Astrocyte (in vitro differentiated cells and primary cell): ENCODE measurements at regions not wholly inside any gene's neighbourhood (a gene's known extent, or its start where the extent isn't known, plus 50 kb on each side); places are given as distances from the start of the nearest gene placed in this dataset.

Source experiments
- DNase-seq: peaks from one replicate; pipeline ENCODE4 v3.0.0-alpha.2; 2010; ENCODE audit warnings: low read depth
- FAIRE-seq: peaks from 2 replicates; lab custom pipeline; 2011; peaks lifted over from hg19 to GRCh38; lab: Jason Lieb, UNC
- H2AFZ ChIP-seq: 2 replicates; pipeline ENCODE4 v1.6.0; 2012; ENCODE audit warnings: low read depth, low read length, inconsistent platforms
- H3K27ac ChIP-seq: 2 replicates; pipeline ENCODE4 v1.5.1; 2011; ENCODE audit warnings: low read depth, low read length, inconsistent platforms
- H3K27me3 ChIP-seq: 2 replicates; pipeline ENCODE4 v1.6.0; 2011; ENCODE audit warnings: low read length, inconsistent platforms; ENCODE audit not compliant: insufficient read depth
- H3K36me3 ChIP-seq: 2 replicates; pipeline ENCODE4 v1.5.1; 2011; ENCODE audit warnings: low read length, inconsistent platforms; ENCODE audit not compliant: insufficient read depth
- H3K4me1 ChIP-seq: 2 replicates; pipeline ENCODE4 v1.5.1; 2011; ENCODE audit warnings: low read length, inconsistent platforms; ENCODE audit not compliant: insufficient read depth
- H3K4me2 ChIP-seq: 2 replicates; pipeline ENCODE4 v1.6.0; 2012; ENCODE audit warnings: low read length, inconsistent platforms
- H3K4me3 ChIP-seq: 2 replicates; pipeline ENCODE4 v1.5.1; 2011; ENCODE audit warnings: low read depth, mild to moderate bottlenecking, low read length, inconsistent platforms; ENCODE audit not compliant: insufficient read depth
- H3K79me2 ChIP-seq: 2 replicates; pipeline ENCODE4 v1.6.0; 2012; ENCODE audit warnings: mild to moderate bottlenecking, low read length, inconsistent platforms; ENCODE audit not compliant: insufficient read depth
- H3K9ac ChIP-seq: 2 replicates; pipeline ENCODE4 v1.6.0; 2012; ENCODE audit warnings: mild to moderate bottlenecking, low read length, inconsistent platforms
- H3K9me3 ChIP-seq: 2 replicates; pipeline ENCODE4 v1.5.1; 2012; ENCODE audit warnings: low read depth, mild to moderate bottlenecking, low read length, inconsistent platforms; ENCODE audit not compliant: insufficient read depth
- H4K20me1 ChIP-seq: 2 replicates; pipeline ENCODE4 v1.6.0; 2012; ENCODE audit warnings: low read length, inconsistent platforms; ENCODE audit not compliant: insufficient read depth
- H3K27ac Mint-ChIP-seq: one replicate; pipeline ENCODE4 v1.8.0; 2021; ENCODE audit warnings: mild to moderate bottlenecking, mixed read lengths; ENCODE audit not compliant: unreplicated experiment
- H3K27me3 Mint-ChIP-seq: one replicate; pipeline ENCODE4 v1.8.0; 2021; ENCODE audit warnings: low read depth, mixed read lengths; ENCODE audit not compliant: unreplicated experiment
- H3K36me3 Mint-ChIP-seq: one replicate; pipeline ENCODE4 v1.8.0; 2021; ENCODE audit warnings: low read depth, mixed read lengths; ENCODE audit not compliant: unreplicated experiment
- H3K4me1 Mint-ChIP-seq: one replicate; pipeline ENCODE4 v1.8.0; 2021; ENCODE audit warnings: low read depth, mixed read lengths; ENCODE audit not compliant: unreplicated experiment
- H3K4me3 Mint-ChIP-seq: one replicate; pipeline ENCODE4 v1.8.0; 2021; ENCODE audit warnings: mild to moderate bottlenecking, moderate library complexity, mixed read lengths; ENCODE audit not compliant: unreplicated experiment
- H3K9me3 Mint-ChIP-seq: one replicate; pipeline ENCODE4 v1.8.0; 2021; ENCODE audit warnings: mild to moderate bottlenecking, mixed read lengths; ENCODE audit not compliant: unreplicated experiment
- EZH2 ChIP-seq: IDR thresholded peaks from 2 replicates; pipeline ENCODE4 v1.6.1; 2012; ENCODE audit warnings: mild to moderate bottlenecking, low read length, inconsistent platforms; ENCODE audit not compliant: insufficient read depth
- TF ChIP-seq, protein P1 (sequence below): IDR thresholded peaks from 2 replicates; pipeline ENCODE4 v1.5.1; 2011; ENCODE audit warnings: low read depth, mild to moderate bottlenecking, inconsistent platforms, low read length, moderate library complexity; ENCODE audit not compliant: insufficient read depth

DNA sequence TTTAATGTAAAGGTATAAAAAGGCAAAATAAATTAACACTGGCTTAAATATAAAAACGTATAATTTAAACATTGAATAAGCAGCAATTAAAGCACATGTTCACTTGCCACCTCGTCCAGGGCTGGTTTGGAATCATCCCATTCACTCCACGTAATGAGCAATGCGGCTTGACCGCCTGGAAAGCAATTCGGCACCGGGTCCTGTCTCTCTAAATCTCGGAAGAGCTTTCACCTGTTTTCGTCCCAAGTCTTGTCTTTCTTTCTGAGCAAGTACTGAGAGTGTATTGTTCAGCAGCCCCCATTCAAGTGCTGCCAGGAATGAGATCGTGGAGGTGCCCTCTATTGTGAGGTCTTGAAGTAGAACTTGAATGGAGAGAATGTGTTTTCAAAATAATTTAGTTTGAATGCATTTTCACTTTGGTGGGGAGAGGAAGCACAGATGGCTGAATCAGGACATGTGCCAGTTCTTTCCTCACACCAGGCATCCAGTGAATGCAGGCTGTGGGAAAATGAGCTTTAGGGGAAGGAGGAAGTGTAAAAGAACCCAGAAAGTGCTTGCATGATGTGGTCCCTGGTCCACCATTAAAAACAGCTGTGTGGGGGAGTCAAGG is 515.2 kb downstream of the REEP3 start:
- Mint-ChIP-seq H3K4me1 (peaks cover 11% of the 10 kb centered on the region), H3K4me3 (no peak overlapping the region), H3K27ac (no peak overlapping the region), H3K9me3 (no peaks in the 10 kb centered on the region), H3K27me3 (no peaks in the 10 kb centered on the region), H3K36me3 (no peaks in the 10 kb centered on the region)
- FAIRE-seq (no peak), DNase-seq (no peak)
- H3K4me2 ChIP-seq: peak overlapping the region; percentile 71
- peaks cover 8% of the 10 kb centered on the region for H3K27me3 ChIP-seq
- no peak overlapping the region for H3K9ac ChIP-seq
- no peaks in the 10 kb centered on the region for H3K79me2 ChIP-seq
- H3K4me1 ChIP-seq: no peaks in the 10 kb centered on the region
- H3K27ac ChIP-seq: no peak overlapping the region
- no peaks in the 10 kb centered on the region for H3K9me3 ChIP-seq
- H3K4me3 ChIP-seq: no peak overlapping the region
- no peak overlapping the region for H2AFZ ChIP-seq
- no peaks in the 10 kb centered on the region for H3K36me3 ChIP-seq
- H4K20me1 ChIP-seq: no peaks in the 10 kb centered on the region
- TF ChIP-seq, protein P1, sequence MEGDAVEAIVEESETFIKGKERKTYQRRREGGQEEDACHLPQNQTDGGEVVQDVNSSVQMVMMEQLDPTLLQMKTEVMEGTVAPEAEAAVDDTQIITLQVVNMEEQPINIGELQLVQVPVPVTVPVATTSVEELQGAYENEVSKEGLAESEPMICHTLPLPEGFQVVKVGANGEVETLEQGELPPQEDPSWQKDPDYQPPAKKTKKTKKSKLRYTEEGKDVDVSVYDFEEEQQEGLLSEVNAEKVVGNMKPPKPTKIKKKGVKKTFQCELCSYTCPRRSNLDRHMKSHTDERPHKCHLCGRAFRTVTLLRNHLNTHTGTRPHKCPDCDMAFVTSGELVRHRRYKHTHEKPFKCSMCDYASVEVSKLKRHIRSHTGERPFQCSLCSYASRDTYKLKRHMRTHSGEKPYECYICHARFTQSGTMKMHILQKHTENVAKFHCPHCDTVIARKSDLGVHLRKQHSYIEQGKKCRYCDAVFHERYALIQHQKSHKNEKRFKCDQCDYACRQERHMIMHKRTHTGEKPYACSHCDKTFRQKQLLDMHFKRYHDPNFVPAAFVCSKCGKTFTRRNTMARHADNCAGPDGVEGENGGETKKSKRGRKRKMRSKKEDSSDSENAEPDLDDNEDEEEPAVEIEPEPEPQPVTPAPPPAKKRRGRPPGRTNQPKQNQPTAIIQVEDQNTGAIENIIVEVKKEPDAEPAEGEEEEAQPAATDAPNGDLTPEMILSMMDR: no peak
- TF ChIP-seq EZH2: no peak

DNA sequence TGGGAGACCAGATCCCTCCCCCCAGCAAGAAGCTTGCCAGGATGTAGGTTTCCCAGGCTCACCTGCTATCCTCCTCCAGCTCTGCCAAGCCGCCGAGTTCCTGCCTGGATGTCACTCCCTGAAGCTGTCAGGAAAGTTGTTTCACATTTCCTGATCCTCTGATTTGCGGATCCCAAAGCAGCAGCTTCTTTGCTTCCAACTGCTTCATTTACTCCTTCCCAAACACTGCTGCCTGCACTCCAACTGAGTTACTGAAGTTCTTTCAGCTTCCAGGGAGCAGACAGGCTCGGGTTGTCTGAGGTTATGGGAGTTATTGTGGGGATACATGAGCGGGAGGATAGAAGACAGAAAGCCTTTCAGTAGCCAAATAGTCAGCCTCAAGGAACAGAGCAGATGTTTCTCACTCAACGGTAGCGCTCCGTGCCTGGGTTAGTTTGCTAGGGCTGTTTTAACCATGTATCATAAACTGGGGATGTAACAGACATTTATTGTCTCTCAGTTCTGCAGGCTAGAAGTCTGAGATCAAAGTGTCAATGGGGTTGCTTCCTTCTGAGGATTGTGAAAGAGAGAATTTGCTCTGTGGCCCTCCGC is 516.0 kb downstream of the REEP3 start:
- H3K4me3 Mint-ChIP-seq: no peak overlapping the region
- no peaks in the 10 kb centered on the region for H3K36me3 ChIP-seq
- peak overlapping the region; percentile 55 for H2AFZ ChIP-seq
- H3K27me3 ChIP-seq: peaks cover 8% of the 10 kb centered on the region
- no peaks in the 10 kb centered on the region for H3K9me3 ChIP-seq
- no peaks in the 10 kb centered on the region for H3K4me1 ChIP-seq
- no peak for FAIRE-seq
- H3K79me2 ChIP-seq: no peaks in the 10 kb centered on the region
- no peak overlapping the region for H3K27ac Mint-ChIP-seq
- no peaks in the 10 kb centered on the region for H3K36me3 Mint-ChIP-seq
- peaks cover 11% of the 10 kb centered on the region for H3K4me1 Mint-ChIP-seq
- no peak overlapping the region for H3K4me3 ChIP-seq
- H3K27ac ChIP-seq: no peak overlapping the region
- H3K9ac ChIP-seq: no peak overlapping the region
- H3K4me2 ChIP-seq: peak overlapping the region; percentile 71
- no peaks in the 10 kb centered on the region for H3K27me3 Mint-ChIP-seq
- H3K9me3 Mint-ChIP-seq: no peaks in the 10 kb centered on the region
- no peaks in the 10 kb centered on the region for H4K20me1 ChIP-seq
- TF ChIP-seq, protein P1: no peak
- DNase-seq: no peak

DNA sequence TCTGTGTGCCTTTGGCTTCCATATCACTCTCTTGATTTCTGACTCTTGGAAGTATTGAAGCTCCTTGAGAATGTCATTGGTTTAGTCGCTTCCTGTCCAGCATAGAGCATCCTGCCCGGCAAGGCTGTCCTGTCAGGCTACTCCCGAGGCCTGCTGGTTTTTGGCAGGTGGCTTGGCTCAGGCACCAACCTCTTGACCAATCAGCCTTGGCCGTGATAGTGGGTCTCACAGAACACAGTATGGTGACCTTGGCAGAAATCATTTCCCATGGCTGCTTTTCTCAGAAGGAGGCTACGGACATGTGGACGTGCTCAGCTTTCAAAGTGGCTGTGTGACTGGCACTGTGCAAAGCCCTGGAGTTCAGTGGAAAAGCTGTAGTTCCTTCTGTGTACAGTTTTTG is 516.9 kb downstream of the REEP3 start:
- H3K4me2 ChIP-seq: no peak overlapping the region
- H3K79me2 ChIP-seq: no peaks in the 10 kb centered on the region
- H3K9me3 Mint-ChIP-seq: no peaks in the 10 kb centered on the region
- no peak overlapping the region for H3K27ac ChIP-seq
- H3K4me3 Mint-ChIP-seq: no peak overlapping the region
- no peak for TF ChIP-seq EZH2
- TF ChIP-seq, protein P1: no peak
- no peak overlapping the region for H2AFZ ChIP-seq
- peaks cover 8% of the 10 kb centered on the region for H3K27me3 ChIP-seq
- DNase-seq (no peak), FAIRE-seq (no peak)
- no peaks in the 10 kb centered on the region for H3K36me3 ChIP-seq
- H3K9ac ChIP-seq: no peak overlapping the region
- H3K4me1 ChIP-seq: no peaks in the 10 kb centered on the region
- H3K27me3 Mint-ChIP-seq: no peaks in the 10 kb centered on the region
- no peaks in the 10 kb centered on the region for H3K9me3 ChIP-seq
- H3K4me3 ChIP-seq: no peak overlapping the region
- H4K20me1 ChIP-seq: no peaks in the 10 kb centered on the region
- H3K36me3 Mint-ChIP-seq: no peaks in the 10 kb centered on the region
- H3K27ac Mint-ChIP-seq: no peak overlapping the region
- H3K4me1 Mint-ChIP-seq: peaks cover 11% of the 10 kb centered on the region
